ENCODE measurements at regions not wholly inside any gene's neighbourhood (a gene's known extent, or its start where the extent isn't known, plus 50 kb on each side); places are given as distances from the start of the nearest gene placed in this dataset.

DNA sequence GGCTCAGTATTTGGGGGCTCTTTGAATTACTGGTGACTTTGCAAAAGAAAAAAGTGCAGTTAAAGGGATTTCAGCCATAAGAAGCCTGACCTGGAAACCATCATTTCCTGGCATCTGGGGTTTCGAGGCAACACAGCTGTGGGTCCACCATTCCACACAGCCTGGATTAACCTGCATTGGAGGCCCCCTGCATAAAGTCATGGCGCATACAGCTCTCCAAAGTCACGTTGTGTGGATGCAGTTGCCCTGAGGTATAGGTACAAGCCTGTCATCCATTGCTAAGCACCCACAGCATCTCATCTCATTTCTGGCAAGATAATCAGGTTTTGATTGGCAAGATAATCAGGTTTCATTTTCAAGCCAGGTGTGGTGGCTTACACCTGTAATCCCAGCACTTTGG lies 54.5 kb upstream of the TAGAP start:
- DNase-seq: no peak

DNA sequence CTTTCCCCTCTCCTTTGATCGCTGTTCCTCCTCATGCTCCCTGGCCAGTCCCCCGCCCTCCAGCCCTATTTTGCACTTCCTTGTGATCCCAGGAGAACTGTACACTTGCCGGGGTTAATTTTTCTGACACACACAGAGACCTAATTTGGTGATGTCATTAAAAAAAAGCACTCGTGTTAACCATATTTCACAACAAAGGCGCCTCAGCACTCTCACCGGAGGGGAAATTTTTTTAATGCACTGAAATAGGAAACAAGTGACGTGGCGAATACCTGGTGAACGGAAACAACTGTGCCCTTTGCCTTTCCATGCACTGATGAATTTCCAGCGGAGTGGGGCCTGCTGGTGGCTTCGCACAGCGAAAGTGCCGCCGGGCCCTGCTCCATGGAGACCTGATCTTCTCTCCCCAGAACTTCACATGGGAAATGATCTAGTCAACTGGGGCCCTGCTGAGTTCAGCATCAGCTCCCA lies 53.9 kb upstream of the TAGAP start:
- DNase-seq: peak; percentile 51

DNA sequence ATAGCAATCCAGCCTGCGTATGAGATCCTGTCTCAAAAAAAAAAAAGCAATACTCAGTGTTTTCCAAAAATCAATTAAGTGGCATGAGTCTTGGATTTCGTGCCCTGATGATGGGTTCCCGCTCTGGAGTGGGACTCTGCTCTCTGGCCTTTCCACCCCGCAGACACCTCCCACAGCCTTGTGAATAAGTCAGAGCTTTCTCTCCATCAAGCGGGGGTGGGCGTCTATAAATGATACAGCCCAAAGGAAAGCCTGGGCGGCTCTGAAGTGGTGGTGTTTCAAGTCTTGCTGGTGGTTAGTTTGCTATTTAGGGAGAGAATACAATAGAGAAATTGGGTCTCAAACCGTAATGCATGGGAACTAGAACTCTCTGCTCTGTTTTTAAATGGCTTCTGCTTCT lies 52.5 kb upstream of the TAGAP start:
- DNase-seq: no peak

DNA sequence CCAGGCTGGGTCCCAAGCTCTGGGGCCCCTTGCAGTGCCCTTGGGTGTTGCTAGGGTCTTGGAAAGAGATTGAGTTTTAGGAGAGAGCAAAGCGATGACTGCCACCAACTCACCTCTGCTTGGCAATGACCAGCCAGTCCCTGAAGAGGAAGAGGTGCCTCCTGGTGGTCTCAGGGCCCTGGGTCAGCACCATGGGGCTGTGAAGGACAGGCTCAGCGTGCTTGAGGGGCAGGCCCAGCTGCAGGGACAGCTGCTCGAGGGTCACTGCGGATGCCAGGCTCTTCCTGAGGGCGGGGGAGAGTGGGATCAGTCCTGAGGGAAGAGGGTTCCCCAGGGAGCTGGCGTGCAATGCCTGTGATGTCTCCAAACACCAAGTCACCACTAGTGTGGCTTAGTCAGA lies 50.8 kb upstream of the TAGAP start:
- no peak for DNase-seq

DNA sequence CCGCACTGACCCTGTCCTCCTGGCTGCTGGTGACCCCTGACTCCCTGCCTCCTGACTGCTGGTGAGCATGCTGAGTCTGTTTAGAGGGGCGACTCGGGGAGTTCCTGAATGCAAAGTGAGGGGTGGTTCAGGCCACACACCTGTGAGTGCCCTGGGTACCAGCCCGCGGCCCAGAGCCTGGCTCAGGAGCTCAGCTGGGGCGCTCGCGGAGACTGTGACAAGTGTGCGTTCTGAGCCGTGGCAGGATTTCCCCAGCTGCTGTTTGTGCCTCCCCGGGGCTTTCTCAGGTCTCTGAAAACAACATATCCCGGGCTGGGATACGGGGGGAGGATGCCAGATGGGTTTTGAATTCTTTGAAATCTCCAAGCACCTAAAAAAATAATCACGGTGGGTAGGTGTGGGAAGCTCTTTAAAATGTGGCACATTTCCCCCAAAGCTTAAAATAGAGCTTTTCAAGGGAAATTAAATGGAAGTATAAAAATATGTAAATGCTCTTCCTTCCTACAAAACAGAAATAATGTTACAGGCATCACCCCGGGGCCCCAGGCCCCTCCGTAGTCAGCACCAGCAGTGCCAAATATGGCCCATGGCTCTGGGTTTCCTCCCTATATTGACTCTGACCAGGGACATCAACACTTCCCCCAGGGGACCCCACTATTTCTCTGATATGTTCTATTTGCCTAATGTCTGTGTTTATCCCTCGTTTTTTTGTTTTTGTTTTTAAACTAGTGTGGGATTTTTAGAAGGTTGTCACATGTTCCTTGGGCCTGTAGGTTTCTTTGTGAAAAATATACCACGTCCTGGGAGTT lies 49.9 kb upstream of the TAGAP start:
- DNase-seq: no peak
